Inflammatory macrophage (primary cell): ENCODE measurements at regions not wholly inside any gene's neighbourhood (a gene's known extent, or its start where the extent isn't known, plus 50 kb on each side); places are given as distances from the start of the nearest gene placed in this dataset.

Experiments
- DNase-seq, 2 donors: peaks; one replicate each; pipeline ENCODE4 v3.0.0-alpha.2; 2020 to 2022

DNA sequence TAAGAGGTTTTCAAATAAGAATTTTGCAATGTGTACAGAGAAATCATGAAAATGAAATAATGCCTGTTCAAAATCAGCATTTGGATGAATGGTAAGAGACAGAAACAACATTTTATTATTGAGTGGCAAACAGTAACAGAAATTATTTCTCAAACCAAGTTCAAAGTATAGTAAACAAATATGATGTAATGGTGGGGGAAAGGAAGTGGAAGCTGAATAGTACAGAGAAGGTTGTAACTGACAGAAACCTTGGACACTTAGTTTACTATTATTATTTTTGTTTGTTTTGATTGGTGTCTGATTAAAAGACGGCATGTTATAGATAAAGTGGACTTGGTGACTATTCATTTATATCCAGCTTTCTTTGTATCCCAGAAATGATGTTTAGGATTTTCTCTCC is 1637.4 kb upstream of the ACVR2A start:
- no peak for DNase-seq

DNA sequence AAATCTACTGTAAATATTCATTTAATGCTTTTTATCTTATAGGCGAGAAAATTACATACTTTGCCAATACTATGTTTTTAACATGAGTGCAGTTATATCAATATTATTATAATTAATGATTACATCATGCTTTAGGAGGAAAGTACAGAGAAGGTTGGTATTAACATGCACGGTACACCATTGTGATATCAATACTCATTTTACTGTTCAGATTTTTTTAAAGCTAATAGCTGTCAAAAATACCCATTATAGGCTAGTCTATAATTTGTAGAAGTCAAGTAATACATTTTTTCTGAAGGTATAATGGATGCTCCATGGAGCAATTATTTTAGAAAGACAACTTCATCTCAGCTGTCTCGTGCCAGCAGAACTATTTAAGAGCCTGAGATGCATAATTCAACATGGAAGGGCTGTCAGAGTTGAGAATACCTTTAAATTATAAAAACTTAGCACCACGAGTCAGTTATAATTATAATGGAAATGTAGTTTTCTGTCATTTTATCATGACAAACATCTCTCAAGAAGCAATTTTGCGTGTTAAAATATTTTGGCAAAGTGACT is 1641.7 kb upstream of the ACVR2A start:
- DNase-seq, result no peak

GRCh38 chr2:146193619-146194018 is 1651.2 kb upstream of the ACVR2A start:
- DNase-seq, result no peak

GRCh38 chr2:146189541-146189940 is 1655.3 kb upstream of the ACVR2A start:
- DNase-seq, result no peak

DNA sequence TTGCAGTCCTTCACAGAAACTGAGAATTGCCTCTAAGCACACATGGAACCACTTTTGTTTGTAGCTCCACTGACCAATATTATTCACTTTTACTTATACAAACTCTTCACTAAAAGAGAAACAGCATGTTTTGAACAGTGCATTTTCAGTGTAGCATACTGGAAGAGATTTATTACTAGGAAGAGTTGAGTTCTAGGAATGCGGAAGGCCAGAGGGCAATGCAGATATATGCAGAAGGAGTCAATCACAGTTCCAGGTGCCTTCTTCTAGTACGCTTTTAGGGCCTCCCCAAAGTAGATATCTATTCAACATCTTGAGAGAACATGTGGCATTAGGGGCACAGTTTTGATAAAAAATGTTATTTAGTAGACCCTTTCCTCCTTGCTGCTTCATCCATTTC is 1654.0 kb upstream of the ZEB2 start:
- DNase-seq, result no peak

- DNase-seq, result no peak
Measured at GRCh38 chr2:146161256-146161882, 1641.5 kb upstream of the ZEB2 start.

DNA sequence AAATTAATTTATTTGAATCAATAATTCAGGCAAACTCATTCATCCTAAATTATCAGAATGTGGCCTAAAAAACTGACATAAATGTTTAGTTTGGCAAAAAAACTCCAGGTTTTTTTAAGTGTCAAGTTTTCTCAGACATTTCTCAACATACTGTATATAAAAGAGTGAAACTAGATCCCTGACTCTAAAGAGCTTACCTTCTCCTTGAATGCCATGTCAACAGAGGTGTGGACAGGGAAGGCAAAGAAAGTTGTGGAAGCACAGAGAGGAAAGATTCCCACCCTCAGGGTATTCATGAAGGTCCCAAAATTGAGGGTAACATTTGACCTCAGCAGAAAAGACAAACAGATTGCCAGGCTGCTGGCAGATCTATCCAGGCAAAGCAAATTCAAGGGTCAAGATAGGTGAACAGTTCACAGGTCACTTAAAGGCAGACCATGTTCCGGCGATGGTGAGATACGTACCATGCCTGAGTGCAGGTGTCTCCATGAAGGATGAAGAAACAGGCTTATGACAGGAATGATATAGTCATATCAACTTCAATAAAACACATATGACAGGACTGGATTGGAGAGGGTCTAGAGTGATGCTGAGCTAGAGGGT is 1638.3 kb upstream of the ZEB2 start:
- DNase-seq, result no peak

- DNase-seq, result no peak
Measured at GRCh38 chr2:146147448-146148012, 1627.6 kb upstream of the ZEB2 start.

GRCh38 chr2:146143971-146144370 is 1624.1 kb upstream of the ZEB2 start:
- DNase-seq, result no peak

- DNase-seq, result no peak
Measured at GRCh38 chr2:146138820-146139219, 1618.9 kb upstream of the ZEB2 start.

- no peak for DNase-seq
Measured at GRCh38 chr2:146135245-146135644, 1615.3 kb upstream of the ZEB2 start.

DNA sequence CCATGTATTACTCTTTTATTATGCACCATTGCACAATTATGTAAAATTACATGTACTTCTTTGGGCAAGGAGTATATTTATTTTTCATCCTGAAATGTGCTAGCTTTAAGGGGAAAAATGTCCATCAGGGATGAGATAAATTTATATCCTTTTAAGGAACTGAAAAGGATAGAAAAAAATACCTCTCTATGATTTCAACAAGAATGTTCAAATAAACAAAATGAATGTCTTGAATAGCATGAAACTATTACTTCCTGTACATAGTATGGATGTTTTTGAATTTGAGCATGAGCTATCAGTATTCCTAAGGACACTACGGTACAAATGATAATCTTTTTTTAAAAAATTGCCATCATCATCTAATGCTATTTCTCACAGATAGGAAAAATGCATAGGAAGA is 1611.9 kb upstream of the ZEB2 start:
- DNase-seq, result no peak

GRCh38 chr2:146131048-146131447 is 1611.1 kb upstream of the ZEB2 start:
- DNase-seq, result no peak

- DNase-seq, result no peak
Measured at GRCh38 chr2:146130290-146130689, 1610.4 kb upstream of the ZEB2 start.

- DNase-seq, result no peak
Measured at GRCh38 chr2:146129231-146129630, 1609.3 kb upstream of the ZEB2 start.

DNA sequence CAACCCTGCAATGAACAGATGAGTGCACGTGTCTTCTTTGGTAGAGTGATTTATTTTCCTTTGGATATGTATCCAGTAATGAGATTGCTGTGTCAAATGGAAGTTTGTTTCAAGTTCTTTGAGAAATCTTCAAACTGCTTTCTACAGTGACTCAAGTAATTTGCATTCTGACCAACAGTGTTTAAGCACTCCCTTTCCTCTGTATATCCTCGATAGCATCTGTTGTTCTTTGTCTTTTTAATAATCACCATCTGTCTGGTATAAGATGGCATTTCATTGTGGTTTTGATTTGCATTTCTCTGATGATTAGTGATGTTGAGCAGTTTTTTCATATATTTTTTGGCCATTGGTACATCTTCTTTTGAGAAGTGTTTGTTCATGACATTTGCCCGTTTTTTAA is 1608.3 kb upstream of the ZEB2 start:
- DNase-seq, result no peak

GRCh38 chr2:146125551-146125950 is 1605.6 kb upstream of the ZEB2 start:
- no peak for DNase-seq

- DNase-seq, result no peak
Measured at GRCh38 chr2:146124741-146125140, 1604.8 kb upstream of the ZEB2 start.

DNA sequence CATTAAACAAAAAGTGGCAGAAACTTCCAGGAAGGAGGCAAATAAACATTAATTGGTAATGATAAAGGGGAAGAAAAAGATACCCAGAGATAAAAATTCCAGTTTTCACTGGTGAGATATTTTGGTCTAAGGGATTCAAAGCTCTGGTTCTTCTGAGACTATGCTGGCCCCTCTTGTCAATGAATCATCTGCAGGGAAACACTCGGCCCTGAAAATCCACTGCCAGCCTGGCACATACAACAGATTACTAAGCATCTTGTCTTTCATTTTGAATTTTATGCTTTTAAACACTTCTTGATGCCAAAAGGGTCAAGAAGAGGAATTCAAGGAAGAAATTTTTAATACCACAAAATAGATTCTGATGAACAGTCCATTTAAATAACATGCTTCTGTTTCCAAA is 1603.8 kb upstream of the ZEB2 start:
- no peak for DNase-seq

- DNase-seq, result no peak
Measured at GRCh38 chr2:146123256-146123655, 1603.3 kb upstream of the ZEB2 start.

DNA sequence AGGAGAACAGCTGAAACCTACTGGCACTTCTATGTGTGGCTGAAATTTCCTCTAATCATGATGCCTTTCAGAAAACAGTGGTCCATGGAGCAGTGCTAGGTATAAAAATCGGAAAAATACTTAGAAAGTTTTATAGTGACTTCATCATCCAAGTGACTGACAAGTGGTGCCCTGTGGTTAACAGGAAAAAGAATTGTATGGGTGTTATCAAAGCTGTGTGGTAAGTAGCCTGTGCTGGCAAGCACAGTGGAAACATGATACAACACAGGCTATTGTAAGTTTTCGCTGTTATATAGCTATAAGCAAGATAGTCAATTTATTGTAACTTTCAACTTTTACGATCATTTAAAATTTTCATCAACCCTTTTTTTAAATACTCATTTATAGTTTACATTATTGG is 1599.7 kb upstream of the ZEB2 start:
- DNase-seq, result no peak

DNA sequence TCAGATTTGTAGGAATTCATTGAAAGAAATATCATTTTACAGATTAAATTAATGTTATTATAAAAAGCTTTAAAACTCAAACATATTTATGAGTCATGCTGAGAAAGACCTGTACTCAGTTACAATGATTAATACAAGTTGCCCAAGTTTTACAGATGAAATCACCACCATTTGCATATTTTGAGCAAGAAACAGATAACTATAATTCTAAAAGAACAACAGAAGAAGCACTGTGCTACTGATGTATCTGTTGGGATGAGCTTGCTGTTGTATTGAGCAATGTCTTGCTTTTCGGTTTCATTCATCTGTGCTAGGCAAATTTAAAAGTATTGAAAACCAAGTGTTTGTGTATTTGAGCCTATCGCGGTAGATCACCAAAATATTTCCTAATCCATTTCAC is 1589.1 kb upstream of the ZEB2 start:
- DNase-seq, result no peak

DNA sequence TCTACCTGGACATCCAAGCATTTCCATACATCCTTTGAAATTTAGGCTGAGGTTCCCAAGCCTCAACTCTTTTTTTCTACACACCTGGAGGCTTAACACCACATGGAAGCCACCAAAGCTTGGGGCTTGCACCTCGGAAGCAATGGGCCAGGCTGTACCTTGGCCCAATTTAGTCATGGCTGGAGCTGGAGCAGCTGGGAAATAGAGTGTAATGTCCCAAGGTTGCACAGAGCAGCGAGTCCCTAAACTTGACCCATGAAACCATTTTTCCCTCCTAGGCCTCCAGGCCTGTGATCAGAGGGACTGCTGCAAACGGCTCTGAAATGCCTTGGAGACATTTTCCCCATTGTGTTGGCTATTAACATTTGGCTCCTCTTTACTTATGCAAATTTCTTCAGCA is 1574.3 kb upstream of the ZEB2 start:
- DNase-seq, result no peak

GRCh38 chr2:146081459-146081858 is 1561.5 kb upstream of the ZEB2 start:
- DNase-seq, result no peak
